ENCODE measurements at regions not wholly inside any gene's neighbourhood (a gene's known extent, or its start where the extent isn't known, plus 50 kb on each side); places are given as distances from the start of the nearest gene placed in this dataset.

DNA sequence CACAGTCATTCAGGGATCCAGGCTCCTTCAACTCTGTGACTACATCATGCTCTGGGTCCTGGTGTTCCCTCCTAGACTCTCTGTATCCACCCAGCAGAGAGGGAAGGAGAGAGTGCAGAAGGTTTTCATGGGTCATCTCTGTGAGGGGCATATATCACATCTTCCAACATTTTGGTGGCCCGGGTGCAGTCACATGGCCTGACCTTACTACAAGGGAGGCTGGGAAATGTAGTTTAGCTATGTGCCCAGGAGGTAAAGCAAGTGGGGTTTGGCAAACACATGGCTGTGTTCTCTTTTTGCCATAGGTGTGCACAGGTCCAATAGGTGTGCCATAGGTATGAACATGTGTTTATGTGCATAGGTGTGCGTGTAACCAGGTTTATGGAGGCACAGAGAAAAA, 222.2 kb upstream of the EEF2KMT start (continued):
- TF ChIP-seq, protein P1, sequence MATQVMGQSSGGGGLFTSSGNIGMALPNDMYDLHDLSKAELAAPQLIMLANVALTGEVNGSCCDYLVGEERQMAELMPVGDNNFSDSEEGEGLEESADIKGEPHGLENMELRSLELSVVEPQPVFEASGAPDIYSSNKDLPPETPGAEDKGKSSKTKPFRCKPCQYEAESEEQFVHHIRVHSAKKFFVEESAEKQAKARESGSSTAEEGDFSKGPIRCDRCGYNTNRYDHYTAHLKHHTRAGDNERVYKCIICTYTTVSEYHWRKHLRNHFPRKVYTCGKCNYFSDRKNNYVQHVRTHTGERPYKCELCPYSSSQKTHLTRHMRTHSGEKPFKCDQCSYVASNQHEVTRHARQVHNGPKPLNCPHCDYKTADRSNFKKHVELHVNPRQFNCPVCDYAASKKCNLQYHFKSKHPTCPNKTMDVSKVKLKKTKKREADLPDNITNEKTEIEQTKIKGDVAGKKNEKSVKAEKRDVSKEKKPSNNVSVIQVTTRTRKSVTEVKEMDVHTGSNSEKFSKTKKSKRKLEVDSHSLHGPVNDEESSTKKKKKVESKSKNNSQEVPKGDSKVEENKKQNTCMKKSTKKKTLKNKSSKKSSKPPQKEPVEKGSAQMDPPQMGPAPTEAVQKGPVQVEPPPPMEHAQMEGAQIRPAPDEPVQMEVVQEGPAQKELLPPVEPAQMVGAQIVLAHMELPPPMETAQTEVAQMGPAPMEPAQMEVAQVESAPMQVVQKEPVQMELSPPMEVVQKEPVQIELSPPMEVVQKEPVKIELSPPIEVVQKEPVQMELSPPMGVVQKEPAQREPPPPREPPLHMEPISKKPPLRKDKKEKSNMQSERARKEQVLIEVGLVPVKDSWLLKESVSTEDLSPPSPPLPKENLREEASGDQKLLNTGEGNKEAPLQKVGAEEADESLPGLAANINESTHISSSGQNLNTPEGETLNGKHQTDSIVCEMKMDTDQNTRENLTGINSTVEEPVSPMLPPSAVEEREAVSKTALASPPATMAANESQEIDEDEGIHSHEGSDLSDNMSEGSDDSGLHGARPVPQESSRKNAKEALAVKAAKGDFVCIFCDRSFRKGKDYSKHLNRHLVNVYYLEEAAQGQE (IDR thresholded peaks at IDR 0.05; ENCODE audit: unreplicated experiment) = no peak
- TF ChIP-seq NANOG (IDR thresholded peaks at IDR 0.05; ENCODE audit: borderline replicate concordance) = no peak
- TF ChIP-seq ZNF331 (CRISPR knock-in tag; IDR thresholded peaks at IDR 0.05; ENCODE audit: low read depth) = no peak
- no peak for TF ChIP-seq EZH2 (IDR thresholded peaks at IDR 0.05; ENCODE audit: low read depth, unreplicated experiment)
- TF ChIP-seq, protein P2, sequence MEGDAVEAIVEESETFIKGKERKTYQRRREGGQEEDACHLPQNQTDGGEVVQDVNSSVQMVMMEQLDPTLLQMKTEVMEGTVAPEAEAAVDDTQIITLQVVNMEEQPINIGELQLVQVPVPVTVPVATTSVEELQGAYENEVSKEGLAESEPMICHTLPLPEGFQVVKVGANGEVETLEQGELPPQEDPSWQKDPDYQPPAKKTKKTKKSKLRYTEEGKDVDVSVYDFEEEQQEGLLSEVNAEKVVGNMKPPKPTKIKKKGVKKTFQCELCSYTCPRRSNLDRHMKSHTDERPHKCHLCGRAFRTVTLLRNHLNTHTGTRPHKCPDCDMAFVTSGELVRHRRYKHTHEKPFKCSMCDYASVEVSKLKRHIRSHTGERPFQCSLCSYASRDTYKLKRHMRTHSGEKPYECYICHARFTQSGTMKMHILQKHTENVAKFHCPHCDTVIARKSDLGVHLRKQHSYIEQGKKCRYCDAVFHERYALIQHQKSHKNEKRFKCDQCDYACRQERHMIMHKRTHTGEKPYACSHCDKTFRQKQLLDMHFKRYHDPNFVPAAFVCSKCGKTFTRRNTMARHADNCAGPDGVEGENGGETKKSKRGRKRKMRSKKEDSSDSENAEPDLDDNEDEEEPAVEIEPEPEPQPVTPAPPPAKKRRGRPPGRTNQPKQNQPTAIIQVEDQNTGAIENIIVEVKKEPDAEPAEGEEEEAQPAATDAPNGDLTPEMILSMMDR (conservative IDR thresholded peaks at IDR 0.05; ENCODE audit: low read depth in 2 of 2) = no peak
- TF ChIP-seq, protein P3, sequence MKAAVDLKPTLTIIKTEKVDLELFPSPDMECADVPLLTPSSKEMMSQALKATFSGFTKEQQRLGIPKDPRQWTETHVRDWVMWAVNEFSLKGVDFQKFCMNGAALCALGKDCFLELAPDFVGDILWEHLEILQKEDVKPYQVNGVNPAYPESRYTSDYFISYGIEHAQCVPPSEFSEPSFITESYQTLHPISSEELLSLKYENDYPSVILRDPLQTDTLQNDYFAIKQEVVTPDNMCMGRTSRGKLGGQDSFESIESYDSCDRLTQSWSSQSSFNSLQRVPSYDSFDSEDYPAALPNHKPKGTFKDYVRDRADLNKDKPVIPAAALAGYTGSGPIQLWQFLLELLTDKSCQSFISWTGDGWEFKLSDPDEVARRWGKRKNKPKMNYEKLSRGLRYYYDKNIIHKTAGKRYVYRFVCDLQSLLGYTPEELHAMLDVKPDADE (IDR thresholded peaks at IDR 0.05) = no peak
- no peak for TF ChIP-seq ZNF114 (CRISPR knock-in tag; IDR thresholded peaks at IDR 0.05)
- no peak for TF ChIP-seq POLR2AphosphoS5 (IDR thresholded peaks at IDR 0.05; ENCODE audit: low read depth)
- no peak for TF ChIP-seq CREB1 (CRISPR knock-in tag; IDR thresholded peaks at IDR 0.05; ENCODE audit: low read depth)
- TF ChIP-seq STAT1 (IDR thresholded peaks at IDR 0.05; ENCODE audit: unreplicated experiment) = no peak
- TF ChIP-seq JUNB (IDR thresholded peaks at IDR 0.05; ENCODE audit: unreplicated experiment) = no peak

DNA sequence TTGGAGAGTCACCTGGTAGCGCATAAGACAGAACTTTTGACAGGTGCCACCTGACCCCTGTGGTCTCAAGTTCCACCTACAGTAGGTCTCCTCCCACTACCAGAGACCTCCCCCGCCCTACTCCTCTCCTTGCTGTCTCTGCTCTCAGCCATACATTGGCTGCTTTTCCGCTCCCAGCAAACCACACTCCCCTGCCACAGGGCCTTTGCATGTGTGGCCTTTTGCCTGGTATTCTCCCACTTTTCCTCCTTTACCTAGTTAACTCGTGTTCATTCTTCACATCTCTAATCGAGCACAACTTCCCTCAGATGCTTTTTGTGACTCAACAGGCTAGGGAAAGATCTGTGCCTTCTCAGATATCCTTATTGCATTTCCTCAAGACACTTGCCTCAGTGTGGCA, 218.3 kb upstream of the EEF2KMT start:
- no peaks in the 10 kb centered on the region; the same call in 2 of the 3 replicates for H3K9me3 Mint-ChIP-seq
- no peaks in the 10 kb centered on the region for H3F3A ChIP-seq (replicated peaks; ENCODE audit: low read depth)
- no peaks in the 10 kb centered on the region for H3K36me3 ChIP-seq (ENCODE audit: insufficient read depth)
- 0 out of 2 replicates have a peak, but pooled peaks cover 2% of the 10 kb centered on the region for H3K79me2 ChIP-seq (replicated peaks; ENCODE audit: insufficient read depth)
- no peaks in the 10 kb centered on the region for H3K9me2 ChIP-seq (ENCODE audit: insufficient read depth)
- ATAC-seq (no peak), DNase-seq (ENCODE audit: low spot score) (no peak)
- H4K20me1 ChIP-seq (replicated peaks; ENCODE audit: insufficient read depth) = no peaks in the 10 kb centered on the region
- no peak overlapping the region for H3K27ac Mint-ChIP-seq
- no peaks in the 10 kb centered on the region for H3K27me3 ChIP-seq (ENCODE audit: insufficient read depth)
- peaks cover 2% of the 10 kb centered on the region for H3K27me3 Mint-ChIP-seq (ENCODE audit: insufficient read depth, low read depth, poor library complexity)
- H2AFZ ChIP-seq = no peak overlapping the region
- no peak overlapping the region for H3K4me3 ChIP-seq
- H3K36me3 Mint-ChIP-seq (ENCODE audit: low read depth) = 0 out of 3 replicates have a peak, but pooled peaks cover 4% of the 10 kb centered on the region
- no peak overlapping the region for H3K4me3 Mint-ChIP-seq
- H3K4me2 ChIP-seq = no peak overlapping the region
- peaks cover 3% of the 10 kb centered on the region; the same call in 1 of the 3 replicates for H3K4me1 Mint-ChIP-seq
- H3K4me1 ChIP-seq (ENCODE audit: insufficient read depth) = no peaks in the 10 kb centered on the region
- no peak overlapping the region for H3K27ac ChIP-seq (ENCODE audit: low read depth)
- no peak for TF ChIP-seq STAT1 (IDR thresholded peaks at IDR 0.05; ENCODE audit: unreplicated experiment)
- no peak for TF ChIP-seq EZH2phosphoT487 (IDR thresholded peaks at IDR 0.05; ENCODE audit: unreplicated experiment)
- TF ChIP-seq ZNF114 (CRISPR knock-in tag; IDR thresholded peaks at IDR 0.05) = no peak
- no peak for TF ChIP-seq EZH2 (IDR thresholded peaks at IDR 0.05; ENCODE audit: low read depth, unreplicated experiment)
- TF ChIP-seq, protein P1 (IDR thresholded peaks at IDR 0.05; ENCODE audit: unreplicated experiment) = no peak
- no peak for TF ChIP-seq CREB1 (CRISPR knock-in tag; IDR thresholded peaks at IDR 0.05; ENCODE audit: low read depth)
- TF ChIP-seq, protein P3 (IDR thresholded peaks at IDR 0.05) = no peak
- TF ChIP-seq NANOG (IDR thresholded peaks at IDR 0.05; ENCODE audit: borderline replicate concordance) = no peak
- TF ChIP-seq, protein P2 (conservative IDR thresholded peaks at IDR 0.05; ENCODE audit: low read depth in 2 of 2) = no peak
- no peak for TF ChIP-seq ZNF331 (CRISPR knock-in tag; IDR thresholded peaks at IDR 0.05; ENCODE audit: low read depth)
- TF ChIP-seq JUNB (IDR thresholded peaks at IDR 0.05; ENCODE audit: unreplicated experiment) = no peak
- no peak for TF ChIP-seq POLR2AphosphoS5 (IDR thresholded peaks at IDR 0.05; ENCODE audit: low read depth)
